ENCODE measurements at regions not wholly inside any gene's neighbourhood (a gene's known extent, or its start where the extent isn't known, plus 50 kb on each side); places are given as distances from the start of the nearest gene placed in this dataset.
"Not testable (repeated sequence)": the region's sequence is repeated elsewhere in the genome, so short reads cannot be mapped to it uniquely, and the experiment has no call there.

GRCh38 chr6:25124216-25124715, 154.9 kb upstream of the CARMIL1 start:
- DNase-seq (ENCODE audit: low spot score) = no peak

GRCh38 chr6:25125736-25126135, 153.4 kb upstream of the CARMIL1 start:
- no peak for DNase-seq (ENCODE audit: low spot score)

- no peak for DNase-seq (ENCODE audit: low spot score)
These were observed 151.9 kb upstream of the CARMIL1 start for GRCh38 chr6:25127076-25127837.

- DNase-seq (ENCODE audit: low spot score) = no peak
These were observed 148.7 kb upstream of the CARMIL1 start for GRCh38 chr6:25130518-25130917.

- no peak for DNase-seq (ENCODE audit: low spot score)
These were observed 146.2 kb upstream of the CARMIL1 start for GRCh38 chr6:25132934-25133333.

GRCh38 chr6:25133568-25133967, 145.6 kb upstream of the CARMIL1 start:
- DNase-seq (ENCODE audit: low spot score) = no peak

- DNase-seq (ENCODE audit: low spot score) = no peak
These were observed 142.3 kb upstream of the CARMIL1 start for GRCh38 chr6:25136854-25137253.

GRCh38 chr6:25137480-25137879, 141.7 kb upstream of the CARMIL1 start:
- DNase-seq (ENCODE audit: low spot score) = no peak

- no peak for DNase-seq (ENCODE audit: low spot score)
These were observed 141.3 kb upstream of the CARMIL1 start for GRCh38 chr6:25137916-25138232.

- DNase-seq (ENCODE audit: low spot score) = peak; percentile 77
These were observed 140.8 kb upstream of the CARMIL1 start for GRCh38 chr6:25138233-25138933.

GRCh38 chr6:25138934-25139415, 140.2 kb upstream of the CARMIL1 start:
- no peak for DNase-seq (ENCODE audit: low spot score)

GRCh38 chr6:25139608-25140007, 139.6 kb upstream of the CARMIL1 start:
- DNase-seq (ENCODE audit: low spot score) = not testable (repeated sequence)

- DNase-seq (ENCODE audit: low spot score) = no peak
These were observed 136.7 kb upstream of the CARMIL1 start for GRCh38 chr6:25142506-25142905.

GRCh38 chr6:25144919-25145318, 134.3 kb upstream of the CARMIL1 start:
- no peak for DNase-seq (ENCODE audit: low spot score)

GRCh38 chr6:25147223-25147622, 132.0 kb upstream of the CARMIL1 start:
- no peak for DNase-seq (ENCODE audit: low spot score)

GRCh38 chr6:25150031-25150430, 129.1 kb upstream of the CARMIL1 start:
- no peak for DNase-seq (ENCODE audit: low spot score)

- DNase-seq (ENCODE audit: low spot score) = no peak
These were observed 128.3 kb upstream of the CARMIL1 start for GRCh38 chr6:25150863-25151262.

- no peak for DNase-seq (ENCODE audit: low spot score)
These were observed 126.1 kb upstream of the CARMIL1 start for GRCh38 chr6:25153079-25153478.

GRCh38 chr6:25154034-25154596, 125.1 kb upstream of the CARMIL1 start:
- DNase-seq (ENCODE audit: low spot score) = no peak

- no peak for DNase-seq (ENCODE audit: low spot score)
These were observed 124.0 kb upstream of the CARMIL1 start for GRCh38 chr6:25155211-25155610.

GRCh38 chr6:25156123-25156522, 123.1 kb upstream of the CARMIL1 start:
- no peak for DNase-seq (ENCODE audit: low spot score)

- no peak for DNase-seq (ENCODE audit: low spot score)
These were observed 122.0 kb upstream of the CARMIL1 start for GRCh38 chr6:25157183-25157582.

GRCh38 chr6:25157842-25158241, 121.3 kb upstream of the CARMIL1 start:
- DNase-seq (ENCODE audit: low spot score) = no peak

All from AG08396 (cell line).